ENCODE measurements at regions not wholly inside any gene's neighbourhood (a gene's known extent, or its start where the extent isn't known, plus 50 kb on each side); places are given as distances from the start of the nearest gene placed in this dataset.
"Not testable (repeated sequence)": the region's sequence is repeated elsewhere in the genome, so short reads cannot be mapped to it uniquely, and the experiment has no call there.

DNA sequence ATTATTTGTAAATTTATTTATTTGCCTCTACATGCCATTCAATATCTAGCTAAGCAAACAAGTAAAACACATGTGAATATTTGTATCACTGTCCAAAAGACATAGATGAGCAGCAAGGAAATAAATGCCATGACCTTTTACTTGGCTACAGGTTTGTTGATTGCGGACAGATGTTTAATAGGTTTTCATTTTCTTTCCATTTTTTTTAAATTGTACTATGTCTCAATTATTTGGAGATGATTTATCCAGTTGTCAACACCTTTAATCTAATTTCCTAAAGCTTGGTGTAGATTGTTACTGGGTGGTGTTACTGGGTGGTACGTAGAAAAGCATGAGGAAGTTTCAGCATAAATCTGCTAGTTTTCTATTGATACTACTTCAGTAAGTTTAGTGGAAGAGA lies 560.6 kb upstream of the SPRY2 start:
- DNase-seq, result no peak

DNA sequence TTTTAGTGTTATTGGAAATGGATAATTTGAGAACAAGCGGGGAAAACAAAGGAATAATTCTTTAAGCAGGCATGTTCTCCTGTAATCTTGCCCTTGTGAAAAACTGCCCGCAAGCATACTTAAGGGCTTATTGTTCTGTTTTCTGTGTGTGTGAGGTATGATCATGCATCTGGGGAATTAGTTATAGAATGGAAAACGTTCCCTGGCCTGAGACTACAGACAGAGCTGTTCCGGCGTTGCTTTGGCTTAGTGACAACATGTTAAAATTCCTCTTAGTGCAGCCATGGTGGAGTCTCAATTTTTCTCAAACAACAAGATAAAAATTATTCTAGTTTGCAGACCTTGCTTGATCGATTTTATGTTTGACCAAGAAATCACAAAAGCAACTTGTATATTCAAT lies 560.2 kb upstream of the SPRY2 start:
- no peak for DNase-seq

DNA sequence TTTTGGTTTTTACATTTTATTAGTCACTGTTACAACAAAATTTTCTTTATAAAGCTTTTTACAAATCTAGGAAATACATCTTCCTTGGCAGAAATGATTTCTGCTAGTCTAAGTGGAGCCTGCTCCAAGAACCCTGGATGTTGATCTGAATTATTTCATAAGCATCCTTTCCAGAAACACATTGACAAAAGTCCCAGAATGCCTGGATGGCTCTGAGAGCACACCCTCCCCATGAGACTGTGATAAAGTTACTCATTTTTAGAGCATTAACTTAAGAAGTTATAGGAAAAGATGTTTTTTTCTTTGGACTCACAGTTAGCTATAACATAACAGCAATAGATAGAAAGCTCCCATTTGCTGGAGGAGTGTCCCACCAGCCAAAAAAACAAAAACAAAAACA lies 559.6 kb upstream of the SPRY2 start:
- no peak for DNase-seq

DNA sequence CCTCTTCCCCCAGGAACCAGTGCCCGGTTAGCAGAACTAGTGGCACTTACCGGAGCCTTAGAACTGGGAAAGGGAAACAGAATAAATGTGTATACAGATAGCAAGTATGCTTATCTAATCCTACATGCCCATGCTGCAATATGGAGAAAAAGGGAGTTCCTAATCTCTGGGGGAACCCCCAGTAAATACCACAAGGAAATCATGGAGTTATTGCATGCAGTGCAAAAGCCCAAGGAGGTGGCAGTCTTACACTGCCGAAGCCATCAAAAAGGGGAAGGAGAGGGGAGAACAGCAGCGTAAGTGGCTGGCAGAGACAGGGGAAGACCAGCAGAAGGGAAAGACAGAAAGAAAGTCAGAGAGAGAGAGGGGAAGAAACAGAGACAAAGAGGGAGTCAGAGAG lies 556.7 kb upstream of the SPRY2 start:
- DNase-seq, result not testable (repeated sequence)

DNA sequence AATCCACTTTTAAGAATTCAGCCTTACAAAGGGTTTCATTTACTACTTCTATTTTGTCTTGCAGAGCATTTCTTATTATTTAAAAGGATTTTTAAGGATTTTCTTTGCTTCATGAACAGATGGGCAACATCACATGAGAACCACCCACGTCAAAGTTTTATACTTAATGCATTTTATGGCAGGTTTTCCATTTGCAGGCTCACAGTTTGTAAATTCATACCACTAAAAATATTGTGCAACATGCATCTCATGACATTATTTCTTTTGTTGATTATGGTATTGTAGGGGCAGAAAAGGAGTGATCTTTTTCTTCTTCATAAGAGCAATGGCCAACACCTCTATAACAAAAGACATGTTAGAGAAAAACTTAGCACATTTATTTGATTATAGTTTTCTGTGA lies 554.0 kb upstream of the SPRY2 start:
- DNase-seq, result no peak

DNA sequence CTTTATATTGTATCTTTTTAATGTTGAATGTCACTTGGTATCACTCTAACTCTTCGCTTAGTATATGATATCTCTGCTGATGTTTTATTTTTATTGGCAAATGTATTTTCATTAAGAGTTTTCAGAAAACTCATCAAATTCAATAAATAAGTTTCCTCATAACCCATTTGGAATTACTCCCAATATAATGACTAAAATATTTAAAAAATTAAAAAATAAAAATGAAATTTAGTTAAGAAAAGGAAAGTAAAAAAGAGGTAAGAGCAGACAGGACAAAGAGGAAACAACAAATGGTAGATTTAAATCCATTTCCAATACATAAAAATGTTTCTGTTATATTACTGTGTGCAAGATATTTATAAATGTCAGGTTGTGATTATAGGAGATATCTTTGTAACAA lies 548.9 kb upstream of the SPRY2 start:
- no peak for DNase-seq

DNA sequence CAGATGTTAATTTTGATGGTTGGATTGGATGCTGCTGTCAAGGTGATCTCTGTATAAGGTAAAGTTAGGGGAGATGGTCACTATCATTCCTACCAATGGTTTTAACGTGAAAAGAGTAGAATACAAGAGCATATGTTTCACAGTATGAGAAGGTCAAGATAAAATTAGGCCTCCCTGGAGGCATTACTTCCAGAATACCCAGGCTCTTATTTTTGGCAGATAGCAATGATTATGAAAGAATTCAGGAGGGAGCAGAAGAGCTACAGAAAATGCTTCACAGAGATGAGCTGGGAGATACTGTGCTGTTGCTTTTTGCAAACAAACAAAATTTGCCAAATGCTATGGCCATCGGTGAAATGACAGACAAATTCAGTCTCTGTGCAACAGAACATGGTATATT lies 547.5 kb upstream of the SPRY2 start:
- no peak for DNase-seq

DNA sequence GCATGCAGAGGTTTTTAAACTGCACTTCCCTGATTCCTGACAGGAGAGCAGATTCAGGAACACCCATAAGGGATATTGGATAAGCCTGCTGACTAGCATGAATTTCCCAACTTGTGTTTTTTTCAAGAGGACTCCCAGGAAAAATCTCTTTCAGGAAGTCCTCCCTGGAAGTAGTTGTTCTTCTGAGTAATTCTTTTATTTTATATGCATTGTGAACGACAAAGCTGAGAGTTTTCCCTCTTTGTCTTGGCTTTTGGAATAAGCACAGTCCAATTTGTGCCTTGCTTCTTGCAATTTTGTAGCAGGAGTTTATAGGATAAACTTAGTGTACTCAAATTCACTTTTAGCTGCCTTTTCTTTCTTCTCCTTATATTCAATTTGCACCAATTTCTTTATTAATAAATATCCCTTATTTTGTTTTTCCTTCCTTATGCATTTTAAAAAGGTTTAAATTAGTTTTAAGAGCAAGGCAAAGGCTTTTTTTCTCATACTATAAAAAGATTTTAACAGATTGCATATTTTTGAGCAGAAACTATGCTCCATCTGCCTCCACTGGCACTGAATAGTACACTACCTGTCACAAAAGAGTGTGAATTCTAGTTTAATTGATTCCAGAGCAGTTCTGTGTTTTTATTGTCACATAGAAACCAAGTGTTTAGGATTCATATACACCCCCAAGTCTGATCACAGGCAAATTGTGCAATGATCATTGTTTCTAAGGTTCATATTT lies 543.3 kb upstream of the SPRY2 start:
- no peak for DNase-seq

DNA sequence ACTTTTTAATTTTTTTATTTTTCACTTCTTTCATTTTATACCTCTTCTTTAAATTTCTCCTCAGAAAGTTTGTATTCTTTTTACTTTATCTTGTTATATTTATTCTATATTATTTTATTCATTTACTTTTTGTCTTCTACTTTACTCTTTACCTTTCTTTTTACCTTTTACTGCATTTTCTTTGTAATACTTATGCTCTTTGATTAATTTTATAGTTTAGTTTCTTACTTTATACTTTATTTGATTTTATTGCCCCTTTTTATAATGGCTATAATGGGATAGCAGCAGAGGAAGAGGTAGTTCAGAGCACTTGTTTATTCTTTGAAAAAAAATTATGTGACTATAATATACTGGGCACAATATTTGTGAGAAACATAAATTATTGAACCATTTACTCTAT lies 542.6 kb upstream of the SPRY2 start:
- DNase-seq, result no peak

DNA sequence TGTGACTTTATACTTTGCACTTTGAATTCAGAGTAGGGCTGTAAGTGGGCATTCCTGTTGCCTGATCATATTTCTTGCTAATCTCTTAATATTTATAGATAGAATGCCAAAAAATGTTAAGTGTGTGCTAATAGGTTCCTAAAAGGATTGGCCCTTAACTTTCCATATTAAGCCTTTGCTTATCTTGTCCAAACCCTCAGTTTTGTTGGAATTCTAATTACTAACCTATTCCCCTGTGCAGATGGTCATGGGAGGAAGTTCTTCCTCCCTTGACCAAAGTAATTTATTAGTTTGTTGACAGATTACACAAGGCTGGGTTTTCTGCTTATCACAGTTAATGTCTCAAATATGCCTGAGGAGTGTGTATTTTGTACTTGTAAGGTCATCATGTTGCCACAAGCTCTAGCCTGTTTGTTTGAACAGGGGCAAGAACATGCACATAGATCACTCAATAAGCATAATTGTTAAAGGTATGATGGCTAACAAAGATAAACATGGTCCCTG lies 541.1 kb upstream of the SPRY2 start:
- no peak for DNase-seq

DNA sequence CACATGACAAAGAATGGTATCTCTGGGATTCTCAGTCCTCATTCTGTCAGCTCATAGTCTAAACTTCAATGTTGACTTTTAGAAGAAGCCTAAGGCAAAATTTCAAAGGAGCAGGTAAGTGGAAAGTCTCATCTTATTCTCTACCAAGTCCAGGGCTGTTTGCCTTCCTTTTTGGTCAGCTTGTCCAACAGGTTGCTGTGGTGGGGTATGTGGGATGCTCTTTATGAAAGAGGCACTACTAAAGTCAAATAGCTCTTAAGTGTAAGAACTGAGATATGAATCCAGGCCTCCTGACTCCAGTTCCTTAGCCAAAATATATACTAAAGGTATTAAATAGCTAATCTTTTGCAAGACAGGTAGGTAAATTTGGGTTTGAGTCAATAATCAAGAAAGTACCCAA lies 540.6 kb upstream of the SPRY2 start:
- no peak for DNase-seq

DNA sequence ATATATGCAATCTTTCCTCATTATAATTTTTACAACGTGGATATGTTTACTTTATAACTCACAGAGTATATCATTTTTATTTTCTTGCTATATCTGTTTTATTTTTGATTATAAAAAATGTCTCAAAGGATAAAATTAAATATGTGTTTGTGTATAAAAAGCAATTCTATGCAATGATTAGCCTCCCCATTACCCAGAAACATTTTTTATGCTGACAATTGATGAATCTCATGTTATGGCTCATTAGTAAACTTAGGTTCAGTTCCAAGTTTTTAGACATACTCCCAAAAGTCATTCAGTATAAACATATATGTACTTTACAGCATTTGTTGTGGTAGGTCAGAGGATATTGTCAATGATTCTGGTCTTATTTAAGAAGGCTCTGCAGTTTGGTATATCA lies 540.1 kb upstream of the SPRY2 start:
- no peak for DNase-seq

DNA sequence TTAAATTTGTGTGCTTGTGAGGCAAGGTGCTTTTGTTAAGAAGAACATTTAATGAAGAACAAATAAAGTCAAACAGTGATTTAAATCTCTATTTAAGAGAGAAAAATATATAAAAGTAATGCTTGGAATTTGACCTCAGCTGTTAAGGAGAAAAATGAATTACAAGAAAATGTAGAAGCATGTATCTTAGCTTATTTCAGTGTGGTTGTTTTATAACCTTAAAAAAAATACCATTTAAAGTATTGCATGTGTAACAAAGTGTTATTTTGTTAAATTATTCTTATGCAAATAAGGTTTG lies 537.0 kb upstream of the SPRY2 start:
- no peak for DNase-seq

DNA sequence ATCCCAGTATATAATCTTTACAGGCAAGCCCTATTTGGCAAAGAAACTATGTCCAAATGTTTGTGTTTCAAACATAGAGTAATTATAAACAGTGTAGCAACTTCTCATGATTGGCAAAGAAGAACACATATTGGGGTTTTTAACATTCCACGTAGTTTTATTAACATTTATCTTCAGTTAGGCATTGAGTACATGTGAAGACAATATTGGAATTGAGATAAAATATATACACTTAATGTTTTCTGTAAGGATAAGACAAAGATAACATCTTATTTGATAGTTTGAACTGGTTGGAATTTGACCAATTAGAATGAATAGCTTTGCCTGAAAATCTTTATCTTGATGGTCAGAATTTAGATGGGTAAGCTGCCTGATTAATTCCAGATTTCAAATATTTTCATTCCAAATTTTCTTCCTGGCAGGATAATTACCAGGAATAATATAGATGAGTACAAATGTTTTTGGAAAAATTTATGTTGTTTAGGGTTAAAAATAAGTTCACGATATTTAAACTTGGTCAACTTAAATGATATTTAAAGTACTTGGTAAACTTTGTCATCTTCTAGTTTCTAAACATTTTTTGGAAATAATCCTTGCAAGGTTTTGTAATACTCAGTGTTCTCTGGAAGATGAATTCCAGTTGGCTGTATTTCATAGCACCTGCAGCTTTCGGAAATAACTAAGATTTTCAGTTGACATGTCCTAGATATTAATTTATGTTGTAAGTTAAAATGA lies 536.5 kb upstream of the SPRY2 start:
- no peak for DNase-seq

DNA sequence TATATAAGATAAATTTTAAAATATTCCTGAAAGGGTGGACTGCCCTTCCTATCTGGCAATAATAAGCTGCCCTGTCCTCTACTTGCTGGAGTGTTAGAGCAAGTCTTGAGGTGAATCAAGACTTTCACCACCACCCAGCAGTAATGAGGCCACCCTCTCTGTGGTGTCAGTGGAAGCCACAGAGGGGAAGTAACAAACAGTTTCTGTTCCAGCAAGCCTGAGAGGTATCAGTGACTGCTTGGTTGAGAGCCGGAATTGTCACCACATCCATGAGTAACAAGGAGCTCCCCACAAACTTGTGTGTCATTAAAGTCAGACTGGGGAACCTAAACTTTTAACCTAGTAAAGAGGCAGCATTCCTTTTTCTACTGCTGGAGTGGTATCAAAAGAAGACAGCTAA lies 532.7 kb upstream of the SPRY2 start:
- DNase-seq, result no peak

DNA sequence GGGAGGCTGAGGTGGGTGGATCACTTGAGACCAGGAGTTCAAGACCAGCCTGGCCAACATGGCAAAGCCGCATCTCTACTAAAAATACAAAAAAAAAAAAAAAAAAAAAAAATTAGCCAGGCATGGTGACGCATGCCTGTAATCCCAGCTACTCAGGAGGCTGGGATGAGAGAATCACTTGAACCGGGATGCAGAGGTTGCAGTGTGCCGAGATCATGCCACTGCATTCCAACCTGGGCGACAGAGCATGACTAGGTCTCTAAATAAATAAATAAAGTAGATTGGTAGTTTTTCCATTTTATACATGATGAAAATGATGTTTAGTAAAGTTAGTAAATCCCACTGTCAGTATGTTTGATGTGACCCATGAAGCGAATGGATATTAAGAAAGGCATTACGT lies 531.0 kb upstream of the SPRY2 start:
- not testable (repeated sequence) for DNase-seq

DNA sequence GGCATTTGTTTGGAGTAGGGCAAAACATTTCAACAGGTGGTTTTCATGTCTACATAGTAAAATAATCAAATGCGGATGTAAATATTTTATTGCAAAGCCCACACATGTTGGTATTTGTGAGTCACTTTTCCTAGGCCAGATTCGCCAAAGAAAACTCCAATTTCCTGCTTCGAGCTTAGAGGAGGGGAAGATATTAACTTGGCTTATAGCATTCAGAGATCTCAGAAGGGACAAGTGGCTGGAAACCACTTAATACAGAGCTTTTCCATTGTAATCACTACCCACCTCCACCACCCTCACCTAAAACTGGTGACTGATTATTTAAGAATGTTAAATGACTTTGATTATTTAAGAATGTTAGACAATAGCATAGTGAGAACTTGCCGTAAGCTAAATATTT lies 530.6 kb upstream of the SPRY2 start:
- DNase-seq, result no peak

DNA sequence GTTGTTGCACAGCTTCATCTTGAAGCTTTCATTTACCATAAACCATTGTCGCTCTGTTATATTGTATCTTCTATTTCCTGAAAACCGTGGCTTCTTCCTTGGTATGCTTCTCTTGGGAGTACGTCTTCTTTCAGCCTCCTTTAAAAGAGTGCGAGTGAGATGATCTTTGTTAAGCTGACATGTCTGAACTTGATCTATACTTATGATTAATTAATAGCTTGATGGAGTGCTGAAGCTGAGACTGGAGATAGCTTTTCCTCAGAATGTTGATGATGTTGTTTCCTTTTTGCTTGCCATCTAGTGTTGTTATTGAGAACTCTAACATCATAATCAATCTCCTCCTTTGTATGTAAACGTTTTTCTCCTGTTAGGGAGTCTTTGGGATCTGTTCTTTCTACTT lies 529.3 kb upstream of the SPRY2 start:
- DNase-seq, result no peak

DNA sequence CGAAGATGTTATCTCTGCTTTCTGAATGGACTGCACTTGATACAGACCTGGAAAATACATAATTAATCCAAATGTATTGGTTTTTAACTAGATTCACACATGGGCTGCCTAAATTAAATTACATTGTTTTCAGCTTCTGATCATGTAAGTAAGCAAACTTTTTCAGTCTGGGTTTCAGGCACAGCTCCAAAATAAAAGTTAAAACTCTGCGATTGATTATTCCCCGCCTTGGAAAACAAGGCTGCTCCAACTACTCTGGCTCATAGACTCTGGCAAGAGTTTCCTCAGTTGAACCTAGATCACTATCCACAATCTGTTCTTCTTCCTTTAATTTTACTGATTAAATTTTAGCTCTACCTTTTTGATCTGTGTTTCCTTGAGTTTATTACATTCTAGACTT lies 526.0 kb upstream of the SPRY2 start:
- no peak for DNase-seq

DNA sequence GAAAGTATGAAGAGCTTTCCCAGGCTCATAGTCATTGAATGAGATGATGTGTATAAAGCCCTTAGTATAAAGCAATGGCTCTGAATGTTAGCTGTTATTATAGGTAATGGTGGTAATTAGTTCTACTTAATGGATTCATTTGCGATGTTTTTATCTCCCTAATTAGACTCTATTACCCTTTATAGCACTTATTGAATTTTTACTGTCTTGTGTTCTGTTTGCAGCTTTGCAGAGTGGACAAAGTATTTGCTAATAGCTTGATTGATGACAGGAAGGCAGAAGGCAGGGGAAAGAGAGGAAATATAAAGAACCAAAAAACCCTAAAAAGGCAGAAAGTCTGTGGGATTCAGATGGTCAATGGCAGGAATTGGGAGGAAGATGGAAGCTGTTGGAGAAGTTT lies 524.4 kb upstream of the SPRY2 start:
- DNase-seq, result no peak

DNA sequence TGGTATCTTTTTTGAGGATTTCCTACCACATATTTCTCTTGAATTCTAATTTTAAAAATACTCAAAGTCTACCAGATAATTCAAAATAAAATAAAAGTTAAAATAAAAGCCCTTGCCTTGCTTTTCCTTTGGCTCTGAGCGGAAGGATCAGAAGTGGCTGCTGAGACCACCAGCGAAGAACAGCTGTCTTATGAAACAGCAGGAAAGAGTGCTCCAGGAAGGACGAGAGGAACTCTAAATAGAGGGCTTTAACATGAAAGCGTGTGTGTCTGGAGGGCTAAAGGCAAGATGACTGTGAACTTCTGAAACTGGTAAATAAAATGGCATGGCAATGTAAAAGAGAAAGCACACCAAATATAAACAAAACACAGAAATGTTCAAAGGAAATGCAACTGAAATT lies 521.5 kb upstream of the SPRY2 start:
- no peak for DNase-seq

DNA sequence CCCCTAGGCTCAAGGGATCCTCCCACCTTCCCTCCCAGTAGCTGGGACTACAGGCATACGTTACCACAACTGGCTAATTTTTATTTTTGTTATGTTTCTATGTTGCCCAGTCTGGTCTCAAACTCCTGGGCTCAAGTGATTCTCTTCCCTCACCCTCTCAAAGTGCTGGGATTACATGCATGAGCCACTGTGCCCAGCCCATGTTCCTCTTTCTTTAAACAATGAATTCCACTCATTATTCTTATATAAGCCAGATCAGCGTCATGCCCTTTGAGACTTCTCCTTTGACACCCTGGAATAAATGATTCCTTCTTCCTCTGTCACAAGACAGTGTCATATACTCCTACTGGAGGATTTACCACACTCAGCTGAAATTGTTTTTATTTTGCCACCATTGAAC lies 519.9 kb upstream of the SPRY2 start:
- DNase-seq, result no peak

DNA sequence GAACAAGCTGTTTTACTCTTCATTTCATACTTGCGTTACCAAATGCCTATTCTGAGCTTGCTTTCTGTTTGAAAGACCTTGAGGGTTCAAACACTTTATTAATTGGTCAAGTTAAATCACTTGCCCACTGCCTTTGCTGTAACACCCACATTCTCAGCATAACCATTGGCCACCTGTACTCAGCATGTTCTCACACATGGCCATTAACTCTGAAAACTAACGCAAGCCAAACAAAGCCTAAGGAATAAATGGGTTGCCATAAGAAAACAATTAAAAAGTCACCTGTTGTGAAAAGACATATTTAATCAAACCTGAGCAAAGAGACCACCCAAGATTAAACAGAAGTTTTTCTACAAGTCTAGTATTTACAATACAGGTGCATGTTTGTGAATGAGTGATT lies 517.2 kb upstream of the SPRY2 start:
- DNase-seq, result no peak

DNA sequence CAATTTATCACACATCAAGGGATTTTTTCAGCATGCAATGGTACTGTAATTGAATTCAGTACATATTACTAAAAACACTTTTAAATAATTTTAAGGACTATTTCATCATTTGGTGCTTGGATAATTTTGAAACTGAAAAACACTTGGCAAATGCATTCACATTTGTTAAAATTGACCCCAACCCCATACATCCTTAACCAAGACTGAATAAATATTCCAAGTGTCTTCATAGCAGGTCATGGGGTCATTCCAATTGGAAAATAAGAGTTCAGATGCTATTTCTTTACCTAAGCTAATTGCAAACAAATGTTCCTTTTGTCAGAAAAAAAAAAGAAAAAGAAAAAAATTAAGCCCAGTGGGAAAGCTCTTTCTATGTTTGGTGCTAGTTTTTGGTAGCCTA lies 516.4 kb upstream of the SPRY2 start:
- DNase-seq, result no peak
